ENCODE measurements at regions not wholly inside any gene's neighbourhood (a gene's known extent, or its start where the extent isn't known, plus 50 kb on each side); places are given as distances from the start of the nearest gene placed in this dataset.

DNA sequence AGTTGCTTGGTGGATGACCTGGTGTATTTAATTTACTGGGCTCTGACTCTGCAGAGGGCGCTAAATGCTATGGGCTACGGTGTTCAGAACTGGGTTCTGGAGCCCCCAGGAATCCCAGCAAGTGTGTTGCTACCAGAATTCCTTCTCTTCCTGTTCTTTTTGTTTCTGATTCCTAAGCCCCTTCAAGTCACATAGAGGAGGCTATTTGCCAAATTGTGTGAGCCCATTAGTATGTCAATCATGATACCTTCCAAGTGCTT, 358.2 kb upstream of the SPRED2 start:
- TF ChIP-seq MAFK (IDR thresholded peaks at IDR 0.05; ENCODE audit: low read depth, low read length) (no peak), POLR2A (IDR thresholded peaks at IDR 0.05; ENCODE audit: low read depth, low read length) (no peak), FOS (IDR thresholded peaks at IDR 0.05; ENCODE audit: low read depth, low read length) (no peak), SMC3 (IDR thresholded peaks at IDR 0.05; ENCODE audit: low read depth, low read length) (no peak), CHD1 (IDR thresholded peaks at IDR 0.05; ENCODE audit: low read depth, low read length) (no peak), RAD21 (IDR thresholded peaks at IDR 0.05; ENCODE audit: low read length) (no peak), MAZ (IDR thresholded peaks at IDR 0.05; ENCODE audit: borderline replicate concordance, low read depth, low read length) (no peak), RFX5 (IDR thresholded peaks at IDR 0.05; ENCODE audit: low read depth, low read length) (no peak), BHLHE40 (IDR thresholded peaks at IDR 0.05; ENCODE audit: low read depth, low read length) (no peak), MXI1 (IDR thresholded peaks at IDR 0.05; ENCODE audit: borderline replicate concordance, low read depth, low read length) (no peak), CEBPB (IDR thresholded peaks at IDR 0.05; ENCODE audit: low read depth, low read length) (no peak), NFE2L2 (IDR thresholded peaks at IDR 0.05; ENCODE audit: low read depth, low read length) (no peak)
- TF ChIP-seq, protein P1, sequence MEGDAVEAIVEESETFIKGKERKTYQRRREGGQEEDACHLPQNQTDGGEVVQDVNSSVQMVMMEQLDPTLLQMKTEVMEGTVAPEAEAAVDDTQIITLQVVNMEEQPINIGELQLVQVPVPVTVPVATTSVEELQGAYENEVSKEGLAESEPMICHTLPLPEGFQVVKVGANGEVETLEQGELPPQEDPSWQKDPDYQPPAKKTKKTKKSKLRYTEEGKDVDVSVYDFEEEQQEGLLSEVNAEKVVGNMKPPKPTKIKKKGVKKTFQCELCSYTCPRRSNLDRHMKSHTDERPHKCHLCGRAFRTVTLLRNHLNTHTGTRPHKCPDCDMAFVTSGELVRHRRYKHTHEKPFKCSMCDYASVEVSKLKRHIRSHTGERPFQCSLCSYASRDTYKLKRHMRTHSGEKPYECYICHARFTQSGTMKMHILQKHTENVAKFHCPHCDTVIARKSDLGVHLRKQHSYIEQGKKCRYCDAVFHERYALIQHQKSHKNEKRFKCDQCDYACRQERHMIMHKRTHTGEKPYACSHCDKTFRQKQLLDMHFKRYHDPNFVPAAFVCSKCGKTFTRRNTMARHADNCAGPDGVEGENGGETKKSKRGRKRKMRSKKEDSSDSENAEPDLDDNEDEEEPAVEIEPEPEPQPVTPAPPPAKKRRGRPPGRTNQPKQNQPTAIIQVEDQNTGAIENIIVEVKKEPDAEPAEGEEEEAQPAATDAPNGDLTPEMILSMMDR (conservative IDR thresholded peaks at IDR 0.05; ENCODE audit: low read depth, low read length), result no peak
- TF ChIP-seq, protein P2, sequence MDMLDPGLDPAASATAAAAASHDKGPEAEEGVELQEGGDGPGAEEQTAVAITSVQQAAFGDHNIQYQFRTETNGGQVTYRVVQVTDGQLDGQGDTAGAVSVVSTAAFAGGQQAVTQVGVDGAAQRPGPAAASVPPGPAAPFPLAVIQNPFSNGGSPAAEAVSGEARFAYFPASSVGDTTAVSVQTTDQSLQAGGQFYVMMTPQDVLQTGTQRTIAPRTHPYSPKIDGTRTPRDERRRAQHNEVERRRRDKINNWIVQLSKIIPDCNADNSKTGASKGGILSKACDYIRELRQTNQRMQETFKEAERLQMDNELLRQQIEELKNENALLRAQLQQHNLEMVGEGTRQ (IDR thresholded peaks at IDR 0.05; ENCODE audit: low read depth, low read length), result no peak

Data from IMR-90 (cell line).